Frontal cortex (tissue), 3 donors: ENCODE measurements at regions not wholly inside any gene's neighbourhood (a gene's known extent, or its start where the extent isn't known, plus 50 kb on each side); places are given as distances from the start of the nearest gene placed in this dataset.

Experiments
- DNase-seq, 2 donors: peaks; one replicate each; pipeline ENCODE4 v3.0.0; 2012; ENCODE audit warnings: low spot score in 2 of 2
- FAIRE-seq: peaks from 2 replicates; lab custom pipeline; 2012; peaks lifted over from hg19 to GRCh38; lab: Jason Lieb, UNC
- donor health status: control.
- donor health status: control.
- donor health status: control.

DNA sequence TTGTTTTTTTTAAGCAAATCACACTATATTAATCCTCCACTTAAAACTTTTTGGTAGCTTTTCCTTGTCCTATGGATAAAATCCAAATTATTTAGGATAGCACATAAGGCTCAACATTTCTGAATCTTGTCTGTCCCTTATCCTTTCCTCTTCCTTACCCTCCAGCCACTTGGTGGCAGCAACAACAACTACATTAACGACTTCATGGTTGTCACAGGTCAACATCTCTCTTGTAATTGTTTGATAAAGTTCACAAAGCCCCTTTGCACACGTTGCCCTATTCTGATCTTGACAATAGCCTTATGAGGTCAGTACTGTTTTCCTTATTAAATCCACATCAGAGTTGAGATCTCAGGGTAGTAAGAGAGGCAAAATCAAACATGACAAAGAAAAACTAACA is 269.0 kb upstream of the PABPC4L start:
- FAIRE-seq (no peak), DNase-seq (no peak)

GRCh38 chr4:134465417-134465816 is 263.8 kb upstream of the PABPC4L start:
- FAIRE-seq (no peak), DNase-seq (no peak)

- FAIRE-seq, result no peak
- DNase-seq, result no peak
These were observed 262.2 kb upstream of the PABPC4L start for GRCh38 chr4:134463771-134464170.

DNA sequence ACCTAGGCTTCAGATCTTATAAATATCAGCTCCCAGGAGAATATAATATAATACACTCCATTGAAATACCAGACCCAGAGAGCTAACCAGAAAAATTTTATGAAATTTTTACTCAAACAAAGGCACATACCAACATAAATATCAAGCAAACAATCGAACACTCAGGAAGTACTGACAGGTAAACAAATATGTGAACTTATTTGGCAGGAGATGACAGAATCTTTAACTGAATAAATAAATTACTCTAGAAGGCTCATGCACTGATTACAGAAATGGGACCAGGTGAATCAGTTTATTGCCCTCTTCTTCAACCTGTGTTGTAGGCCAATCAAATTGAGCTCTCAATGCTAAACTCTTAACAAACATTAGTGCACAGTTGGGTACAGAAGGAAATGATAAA is 225.2 kb upstream of the PABPC4L start:
- DNase-seq (no peak), FAIRE-seq (no peak)

- no peak for FAIRE-seq
These were observed 224.2 kb upstream of the PABPC4L start for GRCh38 chr4:134425756-134426155.

GRCh38 chr4:134422776-134423175 is 221.2 kb upstream of the PABPC4L start:
- no peak for FAIRE-seq

More at GRCh38 chr4:134425756-134426155, 224.2 kb upstream of the PABPC4L start:
- DNase-seq, result no peak

DNA sequence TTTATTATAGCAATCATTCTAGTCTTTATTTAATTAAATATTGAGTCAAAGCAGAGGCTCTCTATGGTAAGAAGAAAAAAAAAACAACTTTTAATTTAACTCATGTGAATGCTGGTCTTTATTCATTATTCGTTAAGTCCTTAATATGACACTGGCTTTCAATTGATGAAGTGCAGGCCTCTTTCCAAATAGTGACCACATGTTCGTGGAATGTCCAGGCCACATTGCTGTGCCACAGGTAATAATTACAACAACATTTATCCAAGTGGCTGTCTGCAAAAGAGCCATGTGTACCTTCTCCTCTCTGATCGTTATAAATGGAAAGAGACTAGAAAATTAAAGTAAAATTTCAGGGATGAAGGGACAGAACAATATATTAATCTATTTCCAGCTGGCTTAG is 220.1 kb upstream of the PABPC4L start:
- FAIRE-seq (no peak), DNase-seq (no peak)

More at GRCh38 chr4:134422776-134423175, 221.2 kb upstream of the PABPC4L start:
- no peak for DNase-seq

DNA sequence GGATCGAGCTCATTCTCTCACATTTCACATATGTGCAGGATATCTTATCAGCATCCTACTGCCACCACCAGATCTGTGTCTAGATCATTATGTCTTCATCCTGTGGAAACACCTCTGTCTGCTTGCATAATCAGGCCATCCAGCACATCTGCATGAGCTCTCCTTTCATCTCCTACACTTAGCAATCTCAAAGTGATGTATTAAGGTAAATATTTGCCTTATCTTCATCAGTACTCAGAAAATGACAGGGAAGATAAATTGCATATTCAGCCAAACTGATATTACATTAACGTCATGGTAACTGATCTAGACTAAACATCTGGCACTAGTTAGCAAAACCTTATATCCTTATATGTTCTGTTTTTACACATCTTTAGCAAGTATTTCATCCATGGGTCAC is 207.3 kb upstream of the PABPC4L start:
- DNase-seq, result no peak
- no peak for FAIRE-seq

GRCh38 chr4:134401798-134402197 is 200.2 kb upstream of the PABPC4L start:
- DNase-seq (no peak), FAIRE-seq (no peak)

- DNase-seq, result no peak
- FAIRE-seq, result no peak
These were observed 192.0 kb upstream of the PABPC4L start for GRCh38 chr4:134393592-134393991.

GRCh38 chr4:134390319-134390718 is 188.7 kb upstream of the PABPC4L start:
- FAIRE-seq, result no peak
- DNase-seq, result no peak

- no peak for FAIRE-seq
- no peak for DNase-seq
These were observed 186.8 kb upstream of the PABPC4L start for GRCh38 chr4:134388351-134388750.

DNA sequence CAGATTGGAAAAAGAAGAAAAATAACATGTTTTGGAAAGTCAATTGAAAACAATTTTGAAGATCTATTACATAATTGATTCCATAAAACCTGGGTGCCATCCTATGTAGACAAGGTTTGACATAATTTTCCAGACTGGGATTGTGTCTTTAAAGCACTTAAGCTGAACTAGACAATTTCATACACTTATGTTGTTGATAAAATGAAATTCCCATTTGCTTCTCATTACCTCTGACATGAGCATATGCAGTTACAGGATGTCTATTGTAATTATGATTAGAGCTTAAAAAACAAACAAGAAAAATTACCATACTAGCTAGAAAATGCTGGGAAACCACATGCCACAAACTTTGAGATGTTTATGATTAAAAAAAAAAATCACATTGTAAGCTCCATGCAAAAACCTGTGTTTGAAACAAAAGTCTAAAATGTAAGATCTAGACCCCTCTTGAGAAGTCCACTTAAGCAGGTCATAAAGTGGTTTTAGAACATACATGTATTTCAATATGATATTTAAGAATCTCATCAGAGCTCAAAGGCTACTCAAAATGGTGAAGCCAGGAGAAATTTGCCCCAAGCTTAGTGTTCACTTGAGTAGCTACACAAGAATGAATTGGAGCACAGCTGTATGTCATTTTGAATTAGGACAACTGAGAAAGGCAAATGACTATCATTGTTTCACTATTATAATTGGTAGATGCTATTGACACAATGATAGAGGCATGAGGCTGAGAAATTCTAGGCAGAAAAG is 181.1 kb upstream of the PABPC4L start:
- DNase-seq (no peak), FAIRE-seq (no peak)

GRCh38 chr4:134375775-134376174 is 174.2 kb upstream of the PABPC4L start:
- no peak for FAIRE-seq
- DNase-seq, result no peak

DNA sequence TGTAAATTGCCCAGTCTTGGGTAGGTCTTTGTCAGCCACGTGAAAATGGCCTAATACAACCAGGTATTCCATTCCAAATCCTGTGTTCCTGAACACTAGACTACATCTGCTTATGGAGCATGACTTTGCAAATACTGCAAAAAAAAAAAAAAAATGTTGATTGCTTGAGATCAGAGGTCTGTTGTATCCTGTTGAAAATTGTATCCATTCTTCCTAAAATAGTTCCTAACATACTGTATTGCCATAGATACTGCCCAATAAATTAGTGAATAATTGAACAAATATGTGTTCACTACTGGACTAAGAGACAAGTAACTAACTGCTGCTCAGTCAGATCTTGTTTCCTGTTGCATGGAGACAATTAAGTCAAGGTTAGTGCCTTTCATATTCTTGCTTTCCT is 164.3 kb upstream of the PABPC4L start:
- DNase-seq (no peak), FAIRE-seq (no peak)

GRCh38 chr4:134364928-134365327 is 163.3 kb upstream of the PABPC4L start:
- DNase-seq, result no peak
- peak; percentile 47 for FAIRE-seq

DNA sequence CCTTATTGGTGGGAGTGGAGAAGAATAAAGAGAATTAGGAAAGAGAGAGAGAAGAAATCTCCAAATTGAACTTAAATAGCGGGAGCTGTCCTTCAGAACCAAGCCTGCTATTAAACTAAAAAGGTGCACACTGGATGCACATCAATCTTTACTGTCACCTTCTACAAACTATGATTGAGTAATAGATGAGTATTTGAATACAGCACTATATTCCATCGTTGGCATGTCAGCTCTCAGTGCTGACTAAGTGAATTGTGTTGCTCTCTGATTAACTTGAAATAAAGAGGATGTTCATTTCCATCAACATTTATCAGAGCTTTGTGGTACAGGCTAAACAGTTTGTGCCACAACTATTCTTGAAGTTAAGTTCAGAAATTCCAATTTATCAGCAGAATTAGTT is 143.7 kb upstream of the PABPC4L start:
- FAIRE-seq (no peak), DNase-seq (no peak)

- no peak for DNase-seq
- no peak for FAIRE-seq
These were observed 142.1 kb upstream of the PABPC4L start for GRCh38 chr4:134343656-134344055.

GRCh38 chr4:134343081-134343480 is 141.5 kb upstream of the PABPC4L start:
- DNase-seq (no peak), FAIRE-seq (no peak)

DNA sequence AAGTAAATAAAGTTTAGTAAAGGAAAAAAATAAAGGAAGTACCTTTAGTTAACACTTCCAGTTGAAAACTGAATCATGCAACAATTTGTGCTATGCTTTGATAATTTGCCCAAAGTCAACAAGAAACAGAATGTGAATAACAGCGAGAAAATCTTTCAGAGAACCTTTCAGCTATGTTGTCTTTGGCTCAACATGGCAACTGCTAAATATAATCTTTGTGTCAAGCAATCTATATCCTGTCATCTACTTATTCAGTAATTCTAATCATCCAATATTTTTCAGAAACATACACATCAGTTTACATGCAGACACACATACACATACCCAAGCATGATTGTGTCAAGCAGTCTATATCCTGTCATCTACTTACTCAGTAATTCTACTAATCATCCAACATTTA is 136.0 kb upstream of the PABPC4L start:
- no peak for DNase-seq
- FAIRE-seq, result no peak

GRCh38 chr4:134328741-134329140 is 127.2 kb upstream of the PABPC4L start:
- DNase-seq, result no peak
- no peak for FAIRE-seq
